ENCODE measurements at regions not wholly inside any gene's neighbourhood (a gene's known extent, or its start where the extent isn't known, plus 50 kb on each side); places are given as distances from the start of the nearest gene placed in this dataset.
A peak's percentile ranks its signal among the peaks of the same experiment; 100 is the strongest.
"Not testable (repeated sequence)": the region's sequence is repeated elsewhere in the genome, so short reads cannot be mapped to it uniquely, and the experiment has no call there.

GRCh38 chr13:80070024-80070703 lies 270.8 kb downstream of the SPRY2 start:
- DNase-seq = no peak

- DNase-seq = no peak
These were observed 271.6 kb downstream of the SPRY2 start for GRCh38 chr13:80069374-80069773.

- no peak for DNase-seq
These were observed 274.9 kb downstream of the SPRY2 start for GRCh38 chr13:80065996-80066395.

GRCh38 chr13:80062416-80062815 lies 278.5 kb downstream of the SPRY2 start:
- DNase-seq = not testable (repeated sequence)

GRCh38 chr13:80059789-80060188 lies 281.1 kb downstream of the SPRY2 start:
- DNase-seq = no peak

GRCh38 chr13:80058626-80059025 lies 282.3 kb downstream of the SPRY2 start:
- DNase-seq = no peak

GRCh38 chr13:80055847-80056246 lies 285.1 kb downstream of the SPRY2 start:
- DNase-seq = no peak

- no peak for DNase-seq
These were observed 286.1 kb downstream of the SPRY2 start for GRCh38 chr13:80054806-80055205.

- DNase-seq = no peak
These were observed 288.6 kb downstream of the SPRY2 start for GRCh38 chr13:80052286-80052685.

- DNase-seq = no peak
These were observed 290.7 kb downstream of the SPRY2 start for GRCh38 chr13:80050252-80050651.

- peak; percentile 69 for DNase-seq
These were observed 292.1 kb downstream of the SPRY2 start for GRCh38 chr13:80048802-80049201.

GRCh38 chr13:80048030-80048429 lies 292.9 kb downstream of the SPRY2 start:
- no peak for DNase-seq

- DNase-seq = no peak
These were observed 293.5 kb downstream of the SPRY2 start for GRCh38 chr13:80047406-80047805.

GRCh38 chr13:80040981-80041317 lies 300.0 kb downstream of the SPRY2 start:
- DNase-seq = no peak

GRCh38 chr13:80040196-80040980 lies 300.5 kb downstream of the SPRY2 start:
- no peak for DNase-seq

GRCh38 chr13:80039000-80039399 lies 301.9 kb downstream of the SPRY2 start:
- DNase-seq = no peak

- DNase-seq = no peak
These were observed 302.6 kb downstream of the SPRY2 start for GRCh38 chr13:80038371-80038770.

- no peak for DNase-seq
These were observed 303.4 kb downstream of the SPRY2 start for GRCh38 chr13:80037505-80037888.

GRCh38 chr13:80036845-80037504 lies 304.0 kb downstream of the SPRY2 start:
- no peak for DNase-seq

- DNase-seq = no peak
These were observed 305.8 kb downstream of the SPRY2 start for GRCh38 chr13:80035096-80035495.

GRCh38 chr13:80033951-80034350 lies 307.0 kb downstream of the SPRY2 start:
- no peak for DNase-seq

GRCh38 chr13:80033286-80033685 lies 307.6 kb downstream of the SPRY2 start:
- DNase-seq = no peak

- no peak for DNase-seq
These were observed 310.4 kb downstream of the SPRY2 start for GRCh38 chr13:80030491-80030890.

- DNase-seq = no peak
These were observed 311.8 kb downstream of the SPRY2 start for GRCh38 chr13:80029170-80029569.

Measured in activated CD4-positive, alpha-beta T cell treated with anti-CD3 and anti-CD28 coated beads, Interleukin-2, Interleukin-6, amounts not matched to agents 100 ng/mL and 50 ng/mL, durations not matched to agents 16 hours and 8 hours (primary cell).